Endodermal cell (in vitro differentiated cells): ENCODE measurements at regions not wholly inside any gene's neighbourhood (a gene's known extent, or its start where the extent isn't known, plus 50 kb on each side); places are given as distances from the start of the nearest gene placed in this dataset.

Experiments
- DNase-seq: peaks from one replicate; pipeline ENCODE4 v3.0.0-alpha.2; 2017
- H3K27ac ChIP-seq: 2 replicates; pipeline ENCODE4 v1.5.1; 2013; ENCODE audit warnings: mild to moderate bottlenecking, low read depth, low read length, moderate library complexity
- H3K27me3 ChIP-seq: 2 replicates; pipeline ENCODE4 v1.6.1; 2013; ENCODE audit warnings: mild to moderate bottlenecking, low read length, moderate library complexity; ENCODE audit not compliant: insufficient read depth, control insufficient read depth, poor library complexity, severe bottlenecking
- H3K36me3 ChIP-seq: 2 replicates; pipeline ENCODE4 v1.7.0; 2013; ENCODE audit warnings: mild to moderate bottlenecking, low read length, moderate library complexity; ENCODE audit not compliant: control insufficient read depth, insufficient read depth
- H3K4me1 ChIP-seq: one replicate; pipeline ENCODE4 v1.7.0; 2013; ENCODE audit warnings: low read length; ENCODE audit not compliant: control insufficient read depth, insufficient read depth
- H3K4me3 ChIP-seq: 2 replicates; pipeline ENCODE4 v1.5.1; 2013; ENCODE audit warnings: mild to moderate bottlenecking, low read length, moderate library complexity
- H3K9ac ChIP-seq: 2 replicates; pipeline ENCODE4 v1.6.1; 2013; ENCODE audit warnings: mild to moderate bottlenecking, low read length, moderate library complexity; ENCODE audit not compliant: poor library complexity, severe bottlenecking; ENCODE audit errors: extremely low read depth
- H3K9me3 ChIP-seq: 2 replicates; pipeline ENCODE4 v1.6.1; 2013; ENCODE audit warnings: mild to moderate bottlenecking, low read length, moderate library complexity; ENCODE audit not compliant: control insufficient read depth
- H3K27ac Mint-ChIP-seq: 2 replicates; pipeline ENCODE4 v1.8.0; 2020; ENCODE audit warnings: mixed read lengths
- H3K27me3 Mint-ChIP-seq: 2 replicates; pipeline ENCODE4 v1.8.0; 2021; ENCODE audit warnings: mild to moderate bottlenecking, mixed read lengths; ENCODE audit not compliant: insufficient read depth
- H3K36me3 Mint-ChIP-seq: 2 replicates; pipeline ENCODE4 v1.8.0; 2020; ENCODE audit warnings: low read depth, mixed read lengths
- H3K4me1 Mint-ChIP-seq: 2 replicates; pipeline ENCODE4 v1.8.0; 2020; ENCODE audit warnings: mixed read lengths
- H3K4me3 Mint-ChIP-seq: 2 replicates; pipeline ENCODE4 v1.8.0; 2020; ENCODE audit warnings: mild to moderate bottlenecking, moderate library complexity, mixed read lengths
- H3K9me3 Mint-ChIP-seq: 2 replicates; pipeline ENCODE4 v1.8.0; 2020; ENCODE audit warnings: mild to moderate bottlenecking, mixed read lengths
- WGBS, 2 experiments: methylation state at CpG; one replicate each; pipeline versions ENCODE4 v1.1.5 to v1.1.7; 2013; ENCODE audit warnings: missing lambda C conversion rate in 2 of 2, mixed read lengths in 1 of 2; ENCODE audit not compliant: insufficient coverage in 1 of 2, insufficient read length in 1 of 2; 5-methylcytosine and 5-hydroxymethylcytosine counted together
- TF ChIP-seq, protein P1 (sequence below): fragments of 200-600 bp; sonication (generic); conservative IDR thresholded peaks from 2 replicates; pipeline ENCODE4 v1.5.0; 2021; ENCODE audit warnings: antibody characterized with exemption, mild to moderate bottlenecking

DNA sequence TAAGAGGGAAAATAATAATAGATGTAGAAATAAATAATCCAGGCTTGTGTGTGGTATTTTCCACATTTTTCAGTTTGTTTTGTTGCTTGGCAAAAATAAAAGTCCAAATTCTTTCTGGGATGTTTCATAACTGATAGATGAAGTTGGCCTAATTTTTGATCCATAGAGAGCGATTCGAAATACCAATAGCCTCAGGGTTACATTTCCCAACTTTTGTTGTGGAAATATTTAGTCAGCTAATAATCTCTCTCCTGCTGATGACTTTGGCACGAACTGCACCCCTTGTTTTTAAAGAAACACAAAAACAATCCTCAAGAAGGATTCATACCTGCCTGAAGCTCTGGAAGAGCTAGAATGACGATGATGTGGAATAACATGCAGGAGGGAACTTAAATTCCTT is 483.2 kb downstream of the ADRA2A start:
- no peaks in the 10 kb centered on the region for H3K4me1 ChIP-seq
- H3K9me3 ChIP-seq = no peaks in the 10 kb centered on the region
- H3K4me3 Mint-ChIP-seq = no peak overlapping the region
- H3K27me3 ChIP-seq = no peaks in the 10 kb centered on the region
- H3K9ac ChIP-seq = no peak overlapping the region
- H3K27me3 Mint-ChIP-seq = no peaks in the 10 kb centered on the region
- H3K27ac ChIP-seq = no peak overlapping the region
- H3K36me3 Mint-ChIP-seq = no peaks in the 10 kb centered on the region
- H3K4me3 ChIP-seq = no peak overlapping the region
- H3K9me3 Mint-ChIP-seq = no peaks in the 10 kb centered on the region
- peaks cover 2% of the 10 kb centered on the region for H3K4me1 Mint-ChIP-seq
- H3K27ac Mint-ChIP-seq = no peak overlapping the region
- H3K36me3 ChIP-seq = no peaks in the 10 kb centered on the region
- TF ChIP-seq, protein P1, sequence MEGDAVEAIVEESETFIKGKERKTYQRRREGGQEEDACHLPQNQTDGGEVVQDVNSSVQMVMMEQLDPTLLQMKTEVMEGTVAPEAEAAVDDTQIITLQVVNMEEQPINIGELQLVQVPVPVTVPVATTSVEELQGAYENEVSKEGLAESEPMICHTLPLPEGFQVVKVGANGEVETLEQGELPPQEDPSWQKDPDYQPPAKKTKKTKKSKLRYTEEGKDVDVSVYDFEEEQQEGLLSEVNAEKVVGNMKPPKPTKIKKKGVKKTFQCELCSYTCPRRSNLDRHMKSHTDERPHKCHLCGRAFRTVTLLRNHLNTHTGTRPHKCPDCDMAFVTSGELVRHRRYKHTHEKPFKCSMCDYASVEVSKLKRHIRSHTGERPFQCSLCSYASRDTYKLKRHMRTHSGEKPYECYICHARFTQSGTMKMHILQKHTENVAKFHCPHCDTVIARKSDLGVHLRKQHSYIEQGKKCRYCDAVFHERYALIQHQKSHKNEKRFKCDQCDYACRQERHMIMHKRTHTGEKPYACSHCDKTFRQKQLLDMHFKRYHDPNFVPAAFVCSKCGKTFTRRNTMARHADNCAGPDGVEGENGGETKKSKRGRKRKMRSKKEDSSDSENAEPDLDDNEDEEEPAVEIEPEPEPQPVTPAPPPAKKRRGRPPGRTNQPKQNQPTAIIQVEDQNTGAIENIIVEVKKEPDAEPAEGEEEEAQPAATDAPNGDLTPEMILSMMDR = no peak
- WGBS, 2 experiments = 94% methylated on average over 2 to 3 of the region's 4 CpGs
- no peak for DNase-seq

DNA sequence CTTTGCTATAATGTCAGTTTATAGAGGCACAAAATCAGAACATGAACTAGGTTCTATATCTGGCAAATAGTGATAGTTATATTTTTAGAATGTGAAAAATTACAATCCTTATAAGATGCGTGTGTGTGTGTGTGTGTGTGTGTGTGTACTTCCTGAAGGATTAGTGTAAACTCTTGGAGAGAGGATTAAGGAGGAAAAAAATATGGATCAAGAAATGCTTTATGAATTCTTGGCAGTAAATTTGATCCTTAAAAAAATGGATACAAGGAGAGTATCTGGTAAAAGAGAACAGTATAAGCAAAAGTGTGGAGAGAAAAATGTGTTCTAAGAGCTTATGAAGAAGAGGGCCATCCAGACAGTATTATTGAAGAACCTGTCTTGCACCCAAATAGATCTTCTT is 484.3 kb downstream of the ADRA2A start:
- no peaks in the 10 kb centered on the region for H3K9me3 ChIP-seq
- H3K9me3 Mint-ChIP-seq = no peaks in the 10 kb centered on the region
- no peaks in the 10 kb centered on the region for H3K4me1 ChIP-seq
- no peaks in the 10 kb centered on the region for H3K27me3 ChIP-seq
- no peaks in the 10 kb centered on the region for H3K27me3 Mint-ChIP-seq
- no peak for DNase-seq
- H3K4me3 Mint-ChIP-seq = no peak overlapping the region
- no peak overlapping the region for H3K9ac ChIP-seq
- H3K27ac ChIP-seq = no peak overlapping the region
- peaks cover 2% of the 10 kb centered on the region for H3K4me1 Mint-ChIP-seq
- no peaks in the 10 kb centered on the region for H3K36me3 ChIP-seq
- WGBS, 2 experiments = 40 to 48% methylated on average over 1 of the region's 1 CpG
- no peaks in the 10 kb centered on the region for H3K36me3 Mint-ChIP-seq
- TF ChIP-seq, protein P1 = no peak
- H3K4me3 ChIP-seq = no peak overlapping the region
- no peak overlapping the region for H3K27ac Mint-ChIP-seq

DNA sequence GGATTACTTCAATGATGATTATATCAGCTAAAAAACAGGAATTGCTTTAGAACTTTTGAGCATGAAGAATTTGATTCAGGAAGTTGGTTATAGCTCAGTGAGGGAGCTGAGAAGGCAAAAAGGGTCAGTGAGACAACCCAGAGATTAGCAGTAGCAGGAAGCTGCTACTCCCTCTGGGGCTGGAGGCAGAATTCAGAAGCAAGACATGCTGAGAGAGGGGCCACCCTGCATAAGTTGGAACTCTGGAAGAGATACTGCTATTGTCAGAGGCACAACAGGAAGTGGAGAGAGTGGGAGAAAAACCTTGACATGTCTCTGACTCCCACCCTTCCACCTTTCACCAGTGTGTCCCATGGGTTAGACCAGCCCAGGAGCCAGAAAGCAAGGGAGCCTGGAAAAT is 488.7 kb downstream of the ADRA2A start:
- H3K4me3 Mint-ChIP-seq = no peak overlapping the region
- no peak overlapping the region for H3K27ac ChIP-seq
- H3K27ac Mint-ChIP-seq = no peak overlapping the region
- TF ChIP-seq, protein P1 = no peak
- H3K4me1 ChIP-seq = no peaks in the 10 kb centered on the region
- no peaks in the 10 kb centered on the region for H3K9me3 Mint-ChIP-seq
- H3K9ac ChIP-seq = no peak overlapping the region
- H3K9me3 ChIP-seq = no peaks in the 10 kb centered on the region
- no peaks in the 10 kb centered on the region for H3K4me1 Mint-ChIP-seq
- H3K36me3 ChIP-seq = no peaks in the 10 kb centered on the region
- H3K27me3 Mint-ChIP-seq = peaks cover 3% of the 10 kb centered on the region
- no peak overlapping the region for H3K4me3 ChIP-seq
- no peaks in the 10 kb centered on the region for H3K27me3 ChIP-seq
- no peaks in the 10 kb centered on the region for H3K36me3 Mint-ChIP-seq
- peak; percentile 45 for DNase-seq
